Stimulated activated CD4-positive, alpha-beta T cell treated with anti-CD3 and anti-CD28 coated beads, Interleukin-2, amount 100 ng/mL, for 24 hours (primary cell): ENCODE measurements at regions not wholly inside any gene's neighbourhood (a gene's known extent, or its start where the extent isn't known, plus 50 kb on each side); places are given as distances from the start of the nearest gene placed in this dataset.

Experiments used
- DNase-seq, 2 donors: peaks; one replicate each; pipeline ENCODE4 v3.0.0-alpha.2; 2020

DNA sequence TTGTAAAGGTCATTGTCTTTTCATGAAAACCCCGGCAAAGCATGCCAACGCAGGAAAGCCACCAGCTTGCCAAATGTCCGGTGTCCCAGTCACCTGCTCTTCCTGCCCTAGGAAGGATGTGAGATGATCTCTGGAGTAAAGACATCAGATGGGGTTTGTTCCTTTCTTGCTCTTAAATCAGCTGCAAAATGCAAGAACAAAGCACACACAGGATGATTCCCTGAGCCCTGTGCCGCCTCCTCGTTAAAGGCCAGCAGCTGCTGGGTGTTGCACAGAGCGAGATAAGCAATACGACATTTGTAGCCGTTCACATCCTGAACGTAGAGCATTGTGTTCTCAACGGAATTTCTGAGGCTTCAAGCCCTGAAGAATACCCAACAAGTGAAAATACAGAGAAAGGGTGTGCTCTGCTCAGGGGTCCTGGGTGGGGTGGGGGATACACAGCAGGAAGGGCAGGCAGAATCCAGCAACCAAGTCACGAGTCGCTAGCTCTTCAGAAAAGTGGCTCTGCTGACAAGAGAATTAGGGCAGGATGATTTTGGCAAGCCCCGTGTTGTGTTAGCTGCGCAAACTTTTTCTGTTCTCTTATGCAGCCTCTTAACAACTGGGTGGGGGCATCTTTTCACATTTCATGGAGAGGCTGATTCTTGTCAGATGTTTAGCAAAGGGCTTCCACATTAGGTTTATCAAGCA, 229.2 kb upstream of the MAP3K1 start:
- no peak for DNase-seq

DNA sequence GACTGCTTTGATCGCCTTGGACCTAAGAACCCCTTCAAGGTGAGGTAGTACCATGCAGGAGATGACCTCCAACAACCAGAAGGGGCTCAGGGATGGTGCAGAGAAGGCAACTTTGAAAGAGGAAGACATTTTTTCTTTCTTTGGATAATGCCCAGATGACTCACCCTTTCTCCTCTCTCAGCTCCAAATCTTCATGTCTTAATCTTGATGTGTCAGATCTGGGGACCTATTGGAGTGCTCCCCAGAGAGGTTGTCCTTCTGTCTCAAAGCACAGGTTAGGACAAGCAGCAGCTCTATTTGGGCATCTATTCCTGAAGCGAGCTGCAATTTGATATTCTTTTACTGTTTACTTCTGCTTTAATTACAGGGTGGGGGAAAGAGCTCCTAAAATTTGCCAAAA, 229.9 kb upstream of the MAP3K1 start:
- no peak for DNase-seq

DNA sequence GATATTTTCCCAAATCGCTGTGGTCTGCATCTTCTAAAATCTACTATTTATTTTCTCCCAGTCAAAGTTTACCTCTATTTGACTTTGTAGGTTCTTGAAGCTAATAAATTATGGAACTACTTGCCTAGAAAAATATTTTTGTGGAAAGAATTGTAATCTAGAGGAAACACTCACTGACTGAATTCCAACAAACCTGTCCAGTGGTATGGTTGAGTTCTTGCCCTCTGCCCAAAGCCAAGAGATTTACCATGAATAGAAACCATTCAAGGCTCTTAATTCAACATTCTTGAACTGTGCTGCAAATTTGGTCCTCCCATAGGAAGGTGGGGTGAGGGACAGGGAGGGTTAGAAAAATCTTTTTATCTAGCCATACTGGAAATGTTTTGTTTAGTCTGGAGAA, 233.9 kb upstream of the MAP3K1 start:
- no peak for DNase-seq

DNA sequence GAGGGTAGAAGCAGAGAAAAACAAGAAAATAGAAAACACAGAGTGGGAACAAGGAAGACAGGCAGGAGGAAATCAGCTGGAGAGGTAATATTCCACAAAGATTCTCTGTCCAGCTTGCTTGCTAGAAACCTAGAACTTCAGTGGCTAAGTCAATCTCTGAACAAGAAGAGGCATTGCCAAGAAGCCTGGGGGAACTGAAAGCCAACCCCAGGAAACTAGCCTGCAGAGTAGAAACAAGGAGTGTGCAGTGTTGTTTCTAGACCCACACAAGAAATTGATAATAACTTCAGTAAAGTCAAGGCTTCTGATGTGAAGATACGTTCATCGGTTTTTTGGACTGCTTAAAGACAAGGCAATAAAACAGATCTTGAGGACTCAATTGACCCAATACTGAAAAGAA, 234.5 kb upstream of the MAP3K1 start:
- no peak for DNase-seq

DNA sequence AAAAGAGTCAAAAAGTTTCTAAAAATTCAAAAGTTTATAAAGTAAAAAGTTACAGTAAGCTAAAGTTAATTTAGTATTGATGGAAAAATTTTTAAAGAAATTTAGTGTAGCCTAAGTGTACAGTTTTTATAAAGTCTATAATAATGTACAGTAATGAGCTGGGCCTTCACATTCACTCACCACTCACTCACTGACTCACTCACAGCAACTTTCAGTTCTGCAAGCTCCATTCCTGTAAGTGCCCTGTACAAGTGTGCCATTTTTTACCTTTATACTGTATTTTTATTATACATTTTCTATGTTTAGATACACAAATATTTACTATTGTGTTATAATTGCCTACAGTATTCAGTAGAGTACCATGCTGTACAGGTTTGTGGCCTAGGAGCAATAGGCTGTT, 239.5 kb upstream of the MAP3K1 start:
- DNase-seq, result no peak

DNA sequence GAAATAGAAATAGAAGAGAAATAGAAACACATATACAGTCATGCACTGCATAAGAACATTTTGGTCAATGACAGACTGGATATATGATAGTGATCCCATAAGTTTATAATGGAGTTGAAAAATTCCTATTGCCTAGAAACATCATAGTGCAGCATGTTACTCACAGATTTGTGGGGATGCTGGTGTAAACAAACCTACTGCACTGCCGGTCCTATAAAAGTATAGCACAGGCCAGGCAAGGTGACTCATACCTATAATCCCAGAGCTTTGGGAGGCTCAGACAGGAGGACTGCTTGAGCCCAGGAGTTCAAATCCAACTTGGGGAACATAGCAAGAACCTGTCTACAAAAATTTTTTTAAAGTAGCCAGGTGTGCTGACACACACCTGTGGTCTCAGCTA, 240.6 kb upstream of the MAP3K1 start:
- DNase-seq, result no peak

DNA sequence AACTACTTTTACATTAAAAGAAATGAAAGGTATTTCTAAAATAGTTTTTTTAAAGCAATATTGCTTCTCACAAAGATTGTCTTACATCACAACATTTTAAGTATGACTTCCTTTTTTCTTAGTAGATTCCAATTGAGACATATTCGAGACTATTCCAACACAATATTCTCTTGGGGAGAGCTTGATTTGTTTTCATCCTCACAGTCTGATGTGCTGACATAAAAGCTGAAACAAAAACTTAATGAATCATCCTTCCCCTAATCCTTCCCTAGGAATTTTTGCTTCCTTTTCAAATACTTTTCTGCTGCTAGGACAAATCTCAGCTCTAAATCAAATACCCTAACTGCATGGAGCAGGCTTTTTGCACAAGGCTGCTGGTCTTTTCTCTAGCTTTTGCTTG, 245.8 kb upstream of the MAP3K1 start:
- no peak for DNase-seq

DNA sequence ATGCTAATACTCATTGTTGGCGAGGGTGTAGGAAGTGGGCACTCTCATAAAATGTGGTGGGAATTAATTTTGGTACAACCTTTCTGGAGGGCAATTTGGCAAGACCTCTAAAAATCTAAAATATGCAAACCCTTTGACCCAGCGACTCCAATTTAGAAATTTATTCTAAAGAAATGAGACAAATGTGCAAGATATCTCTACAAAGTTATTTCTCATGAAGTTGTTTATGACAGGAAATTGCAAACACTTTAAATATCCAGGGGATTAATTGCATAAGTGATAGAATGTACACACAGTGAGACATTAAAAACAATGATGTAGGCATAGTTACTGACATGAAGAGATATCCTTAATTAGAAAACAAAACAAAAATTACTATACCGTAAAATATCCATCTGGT, 246.3 kb upstream of the MAP3K1 start:
- no peak for DNase-seq

DNA sequence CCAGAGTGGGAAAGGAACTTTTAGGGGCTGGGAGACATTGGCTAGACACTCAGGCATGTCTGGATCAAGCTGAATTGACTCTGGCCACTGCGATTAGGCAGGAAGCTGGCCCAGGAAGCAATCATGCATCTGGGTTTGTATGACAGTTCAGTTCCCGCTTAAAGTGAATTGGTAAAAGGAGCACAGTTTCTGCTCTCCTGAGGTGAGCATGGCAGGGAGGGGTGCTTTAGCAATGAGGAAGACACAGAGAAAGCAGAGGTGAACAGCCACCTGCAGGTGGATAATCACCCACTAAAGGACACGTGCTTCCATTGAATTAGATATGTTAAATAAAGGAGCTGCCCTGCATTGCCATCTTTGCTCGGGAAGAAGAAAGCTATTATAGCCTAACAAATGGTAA, 248.1 kb upstream of the MAP3K1 start:
- no peak for DNase-seq

DNA sequence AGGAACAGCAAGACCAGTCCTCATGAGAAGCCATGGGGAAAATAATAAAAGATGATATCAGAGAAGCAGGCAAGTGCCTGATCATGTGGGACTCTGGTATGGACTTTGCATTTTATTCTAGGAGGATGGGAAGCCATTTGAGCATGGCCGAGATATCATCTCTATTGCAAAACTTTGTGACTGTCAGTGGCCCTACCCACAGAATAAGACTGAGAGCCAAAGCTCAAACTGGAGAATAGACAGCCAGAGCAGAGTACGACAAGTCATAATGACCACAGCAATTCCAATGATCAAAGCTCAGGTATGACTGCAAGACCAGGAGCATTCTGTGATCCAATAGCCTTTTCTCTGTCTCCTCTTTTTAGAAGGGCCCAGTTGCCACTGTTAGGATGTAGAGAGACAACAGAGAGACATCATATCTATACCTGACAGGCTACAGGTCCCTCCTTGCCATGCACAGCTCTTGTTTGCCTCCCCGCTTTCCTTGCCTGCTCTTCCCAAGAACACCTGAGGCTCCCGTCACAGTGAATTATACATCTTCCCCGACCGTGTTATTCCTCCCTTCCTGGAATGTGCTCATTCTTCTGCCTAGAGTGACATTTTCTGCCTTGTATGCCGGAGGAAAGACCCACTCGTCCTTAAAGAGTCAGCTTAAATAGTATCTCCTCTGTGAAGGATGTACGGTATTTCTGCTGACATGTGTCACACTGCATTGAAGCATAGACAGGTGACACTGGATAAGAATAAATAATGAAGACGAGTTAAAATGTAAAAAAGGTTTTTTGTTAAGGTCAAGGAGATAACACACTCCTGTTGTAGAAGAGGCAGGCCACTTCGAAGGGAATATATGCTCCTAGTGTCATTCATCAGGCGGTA, 248.7 kb upstream of the MAP3K1 start:
- no peak for DNase-seq

DNA sequence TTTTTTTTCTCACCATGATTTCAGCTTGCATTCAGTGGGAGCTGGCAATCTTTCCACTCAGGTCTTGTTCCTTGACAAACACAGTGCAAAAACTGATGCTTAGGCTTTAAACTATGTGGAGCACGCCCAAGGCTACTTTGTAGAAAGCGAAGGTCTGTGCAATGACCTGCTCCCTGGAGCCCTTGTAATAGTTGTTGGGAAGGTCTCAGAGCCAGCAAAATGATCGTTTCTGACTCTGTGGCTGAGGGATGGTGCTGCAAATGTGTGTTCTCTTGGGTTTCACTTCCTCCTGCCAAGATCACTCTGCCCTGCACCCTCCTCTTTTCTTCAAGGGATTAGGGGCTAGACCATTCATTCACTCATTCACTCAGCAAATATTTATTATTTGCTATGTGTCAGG, 249.7 kb upstream of the MAP3K1 start:
- no peak for DNase-seq

DNA sequence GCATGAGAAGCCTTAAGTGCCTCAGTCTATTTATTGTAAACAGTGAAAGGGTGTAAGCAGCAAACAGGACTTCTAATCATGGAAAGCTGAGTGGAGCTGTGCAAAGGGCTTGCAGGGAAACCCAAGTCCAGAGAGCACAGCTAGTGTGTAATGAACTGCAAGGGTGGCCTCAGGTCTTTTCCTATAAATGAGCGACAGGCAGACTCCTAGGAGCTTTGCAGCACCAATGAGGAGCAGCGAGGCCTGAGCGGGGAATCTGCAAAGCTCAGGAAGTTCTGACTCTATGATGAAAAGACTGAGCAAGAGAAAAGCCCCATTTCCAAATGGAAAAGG, 250.1 kb upstream of the MAP3K1 start:
- no peak for DNase-seq

DNA sequence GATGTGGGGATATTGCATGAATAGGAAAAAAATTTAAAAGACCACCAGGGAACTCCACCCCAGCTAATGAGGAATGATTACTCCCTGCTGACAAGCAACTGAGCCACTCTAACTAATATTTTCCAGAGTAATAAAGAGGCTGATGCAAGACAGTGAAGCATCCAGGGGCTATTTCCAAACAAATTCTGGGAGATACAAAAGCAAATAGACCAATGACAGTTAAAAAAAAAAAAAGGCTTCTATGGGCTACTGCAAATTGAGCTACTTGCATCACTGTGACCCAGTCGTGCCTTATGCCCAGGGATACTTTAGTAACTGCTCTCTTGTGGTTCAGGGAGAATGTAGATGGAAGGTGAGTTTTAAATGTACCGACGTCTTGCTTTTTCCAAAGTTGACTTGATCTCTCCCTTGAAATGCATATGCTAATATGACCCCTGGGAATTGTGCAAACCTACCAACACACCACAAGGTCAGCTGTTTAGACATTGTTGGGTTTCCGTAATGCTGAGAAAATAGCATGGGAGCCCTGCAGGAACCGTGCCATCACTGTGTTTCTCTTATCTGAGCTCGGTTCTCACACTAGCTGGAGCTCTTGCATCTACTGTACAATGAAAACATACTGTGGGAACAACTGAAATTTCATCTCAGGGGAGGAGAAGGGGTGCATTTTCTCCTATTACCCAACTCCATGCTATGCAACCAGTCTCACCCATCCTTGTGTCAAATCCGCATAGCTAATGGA, 250.6 kb upstream of the MAP3K1 start:
- DNase-seq, result no peak

DNA sequence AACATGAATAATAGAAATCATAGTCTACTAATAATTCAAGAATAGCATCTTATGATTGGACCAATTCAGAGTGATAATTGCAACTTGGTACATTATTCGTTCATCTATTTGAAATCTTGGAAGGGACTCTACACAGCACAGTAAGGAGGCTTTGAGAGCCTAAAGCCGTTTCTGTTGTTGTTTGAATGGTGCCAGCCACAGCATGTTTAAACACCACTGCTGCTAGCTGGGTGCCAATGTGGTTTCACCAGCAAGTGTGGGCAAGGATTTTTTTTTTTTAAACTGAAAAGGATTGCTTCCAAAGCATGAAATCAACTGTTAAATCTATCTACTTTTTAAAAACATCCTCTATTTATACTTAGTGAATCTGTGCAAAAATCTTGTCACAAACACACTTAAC, 253.9 kb upstream of the MAP3K1 start:
- no peak for DNase-seq

DNA sequence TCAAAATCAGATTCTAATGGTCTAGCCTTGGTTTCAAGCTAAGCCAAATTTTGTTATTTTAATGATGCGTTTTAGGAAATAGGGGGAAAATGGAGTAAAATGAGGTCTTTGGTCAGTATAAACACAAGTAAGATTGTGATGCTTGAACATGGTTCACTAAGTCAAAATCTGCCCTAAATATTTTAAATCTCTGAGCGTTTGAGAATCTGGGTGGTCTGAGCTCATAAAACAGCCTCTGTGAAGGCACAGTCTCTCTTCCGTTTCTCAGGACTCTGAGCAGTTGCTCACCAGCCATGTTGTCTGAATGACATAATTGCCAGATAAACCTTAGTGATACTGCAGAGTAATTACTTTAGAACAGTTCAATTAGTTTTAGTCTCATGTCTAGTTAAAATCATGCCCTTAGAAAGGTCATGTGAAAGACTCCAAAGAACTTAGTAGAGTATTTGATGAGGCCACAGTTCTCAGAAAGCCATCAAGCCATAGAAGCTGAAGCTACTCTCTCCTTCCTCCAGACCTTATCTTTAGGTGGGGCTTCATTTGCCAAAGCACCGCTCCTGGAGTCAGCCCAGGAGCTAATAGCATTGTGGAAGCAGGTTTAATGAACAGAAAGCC, 257.1 kb upstream of the MAP3K1 start:
- DNase-seq, result no peak

DNA sequence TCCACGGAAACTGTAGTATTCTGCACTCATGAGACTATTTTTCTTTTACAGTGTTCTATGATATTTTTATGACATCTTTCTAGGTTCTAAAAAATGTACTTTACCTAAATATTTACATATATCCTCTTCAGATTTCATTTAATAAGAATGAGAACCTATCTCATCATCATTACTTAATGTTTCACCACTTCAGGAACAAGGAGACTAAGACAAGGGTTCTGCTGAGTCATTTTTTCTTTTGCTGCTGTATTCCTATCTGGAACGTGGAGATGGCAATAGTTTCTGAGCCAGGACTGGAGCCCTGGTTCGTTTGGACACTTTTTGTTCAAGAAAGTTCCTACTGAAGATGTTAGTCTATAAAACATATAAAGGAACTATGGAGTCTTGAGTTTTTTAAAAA, 258.2 kb upstream of the MAP3K1 start:
- no peak for DNase-seq

DNA sequence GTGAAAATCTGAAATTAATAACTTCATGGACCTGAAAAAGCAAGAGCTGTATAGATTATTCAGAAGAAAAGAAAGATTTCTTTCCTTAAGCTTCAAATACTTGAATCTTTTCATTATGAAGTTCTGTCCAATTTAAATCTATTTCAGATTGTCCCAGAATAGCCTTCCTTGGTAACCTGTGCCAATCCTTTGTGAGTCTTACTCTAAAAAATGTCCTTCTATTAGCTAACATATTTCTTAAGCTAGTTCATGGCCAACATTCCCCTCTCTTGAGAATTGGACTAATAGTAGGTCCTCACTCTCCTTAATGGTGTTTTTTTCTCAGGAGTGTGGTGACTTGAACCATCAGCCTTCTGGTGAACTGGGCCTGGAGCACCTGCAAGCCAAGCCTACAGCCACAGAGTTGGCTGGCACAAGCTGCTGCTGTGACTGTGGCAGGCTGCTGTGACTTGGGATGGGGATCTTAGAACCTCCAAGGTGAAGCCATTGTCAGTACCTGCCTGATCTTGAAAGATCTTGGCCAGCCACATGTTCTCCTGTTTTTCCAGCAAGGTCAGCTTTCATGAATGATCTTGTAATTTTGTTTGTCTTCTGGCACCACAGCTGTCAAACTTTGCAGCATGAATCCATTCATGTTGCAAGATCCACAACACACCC, 262.6 kb upstream of the MAP3K1 start:
- peak in 1 of 2 donors; percentile 11 for DNase-seq

DNA sequence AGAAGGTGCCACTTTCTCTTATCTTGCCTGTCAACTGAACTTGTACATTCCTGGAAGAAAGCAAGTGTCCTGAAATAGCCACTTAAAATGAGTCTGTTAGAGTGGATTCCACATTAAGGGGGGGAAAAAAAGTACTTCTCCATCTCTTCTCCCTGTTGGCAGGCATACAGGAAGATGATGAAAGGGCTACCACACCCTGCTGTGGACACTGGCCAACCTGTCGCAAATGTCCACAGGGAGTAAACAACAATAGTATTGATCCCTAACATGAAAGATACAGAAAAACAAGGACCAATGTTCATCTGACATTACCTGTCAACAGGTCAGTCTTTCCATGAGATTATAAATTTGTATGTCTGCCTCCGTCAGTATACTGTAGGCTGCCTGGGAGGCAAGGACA, 265.1 kb upstream of the MAP3K1 start:
- no peak for DNase-seq

DNA sequence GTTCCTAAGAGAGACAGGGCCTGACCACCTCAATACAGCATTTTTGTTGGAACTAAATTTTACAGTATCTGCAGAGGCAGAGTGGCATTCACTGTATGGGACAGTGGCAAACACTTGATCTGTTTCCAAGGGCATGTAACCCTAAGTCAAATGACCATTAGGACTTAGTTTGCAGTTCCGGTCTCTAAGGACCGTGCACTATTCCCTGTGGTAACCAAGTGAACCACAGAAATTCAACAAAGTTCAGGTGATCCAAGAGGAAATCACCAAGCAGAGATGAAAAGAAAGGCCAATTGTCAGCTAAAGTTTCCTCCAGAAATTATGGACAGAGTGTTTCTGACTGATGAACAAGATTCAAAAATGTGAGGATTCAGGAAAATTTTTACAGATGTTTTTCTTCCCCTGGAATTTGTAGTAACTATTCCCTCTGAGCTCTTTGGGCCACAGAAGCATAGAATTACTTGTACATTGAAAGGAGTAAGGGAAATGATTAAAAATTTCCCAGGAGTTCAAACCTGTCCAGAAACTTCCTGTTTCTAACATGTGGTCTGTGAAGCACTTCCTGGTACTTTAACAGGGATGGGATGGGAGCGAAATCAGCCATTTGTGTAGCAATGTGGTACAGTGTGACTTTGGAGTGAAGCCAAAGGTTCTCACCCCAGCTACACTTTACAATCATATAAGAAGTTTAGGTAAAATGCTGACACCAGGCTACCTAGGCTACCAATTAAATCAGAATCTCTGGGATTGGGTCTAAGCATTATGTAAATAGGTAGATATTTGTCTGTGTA, 266.1 kb upstream of the MAP3K1 start:
- no peak for DNase-seq

DNA sequence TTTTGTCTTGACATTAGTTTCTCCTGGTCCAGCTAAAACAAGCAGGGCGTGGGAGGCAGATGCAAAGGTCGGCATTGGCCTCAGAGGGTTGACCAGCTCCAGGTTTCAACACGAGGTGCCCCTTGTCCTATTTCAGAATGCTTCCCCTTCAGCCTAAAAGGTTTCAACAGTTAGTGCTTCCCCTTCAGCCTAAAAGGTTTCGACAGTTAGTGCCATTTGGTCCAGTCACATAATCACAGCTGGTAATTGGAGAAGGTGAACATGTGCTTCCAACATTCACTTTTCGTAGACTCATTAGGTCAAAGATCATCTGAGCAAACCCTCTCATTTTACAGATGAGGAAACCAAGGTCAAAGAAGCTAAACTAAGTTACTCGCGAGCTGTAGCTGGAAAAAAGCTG, 270.3 kb upstream of the MAP3K1 start:
- no peak for DNase-seq

DNA sequence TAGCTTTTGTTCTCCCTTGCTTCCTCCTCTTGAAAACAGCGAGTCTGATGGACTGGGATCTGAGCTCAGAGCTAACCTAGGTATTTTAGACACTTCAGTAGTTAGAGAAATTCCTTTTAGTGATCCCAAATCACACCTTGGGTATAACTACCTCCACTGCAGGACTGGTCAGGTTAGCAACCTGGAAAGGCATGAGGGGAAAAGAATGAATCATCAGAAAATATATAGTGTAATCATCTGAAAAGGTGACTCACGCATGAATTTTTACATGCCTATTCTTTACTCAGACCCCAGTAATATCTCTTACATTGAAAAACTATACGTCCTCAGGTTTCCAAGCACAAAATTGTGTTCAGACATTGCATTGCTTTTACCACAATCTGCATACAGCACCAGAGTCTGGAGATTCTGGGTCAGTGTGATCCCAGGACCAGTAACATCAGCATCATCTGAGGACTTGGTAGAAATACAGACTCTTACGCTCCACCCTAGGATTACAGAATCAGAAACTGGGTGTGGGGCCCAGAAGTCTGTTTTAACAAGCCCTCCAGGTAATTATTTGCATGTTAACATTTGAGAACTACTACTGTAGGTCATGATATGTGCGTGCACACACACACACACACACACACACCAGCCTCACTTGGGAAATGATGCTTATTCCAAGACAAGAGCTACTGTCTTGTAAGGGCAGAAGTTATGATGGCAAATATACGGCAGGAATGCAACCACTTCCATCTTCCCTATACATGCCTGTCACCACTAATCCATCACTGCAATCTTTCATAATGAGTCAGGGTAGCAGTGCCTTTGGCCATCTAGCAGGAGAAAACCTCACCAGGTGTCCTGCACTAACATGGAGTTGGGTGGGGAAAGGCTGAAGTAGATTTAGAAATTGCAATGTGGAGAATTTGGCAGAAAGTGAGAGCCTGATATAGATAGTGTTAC, 271.6 kb upstream of the MAP3K1 start:
- no peak for DNase-seq
